Panc1 (cell line): ENCODE measurements at regions not wholly inside any gene's neighbourhood (a gene's known extent, or its start where the extent isn't known, plus 50 kb on each side); places are given as distances from the start of the nearest gene placed in this dataset.

Source experiments
- ATAC-seq: fragments of 200-7000 bp; cut with Tn5 transposase; 2 replicates; pipeline ENCODE4 v1.9.1; 2020; ENCODE audit warnings: mild to moderate bottlenecking, moderate library complexity
- BruUV-seq: library from RNA; stranded (reverse); fragments of 400-500 nt; replicated peaks from 2 replicates; lab custom pipeline; 2021; lab: Mats Ljungman, UMichigan
- CTCF ChIA-PET: fragments of 300-600 bp; sonication (Branson Sonifier 250); formaldehyde crosslinking; loops from one replicate; lab custom pipeline; 2022; ENCODE audit warnings: antibody characterized with exemption; lab: Charles Lee
- POLR2A ChIA-PET: fragments of 300-600 bp; sonication (Branson Sonifier 250); formaldehyde crosslinking; loops from one replicate; lab custom pipeline; 2022; ENCODE audit warnings: antibody characterized with exemption; lab: Charles Lee
- DNase-seq: peaks from one replicate; pipeline ENCODE4 v3.0.0-alpha.2; 2010; ENCODE audit warnings: low read depth, low spot score
- H3K27ac ChIP-seq: 2 replicates; pipeline ENCODE4 v1.5.1; 2011; ENCODE audit warnings: mild to moderate bottlenecking, low read length, inconsistent platforms
- H3K27me3 ChIP-seq: fragments of 200-500 bp; sonication (Bioruptor generic); 2 replicates; pipeline ENCODE4 v1.6.0; 2014; ENCODE audit warnings: low read length, inconsistent platforms; ENCODE audit not compliant: control insufficient read depth, insufficient read depth
- H3K36me3 ChIP-seq: fragments of 200-500 bp; sonication (Bioruptor generic); 2 replicates; pipeline ENCODE4 v1.5.1; 2014; ENCODE audit warnings: inconsistent platforms, mild to moderate bottlenecking, low read length, moderate library complexity; ENCODE audit not compliant: control insufficient read depth, insufficient read depth
- H3K4me1 ChIP-seq: 2 replicates; pipeline ENCODE4 v1.5.1; 2011; ENCODE audit warnings: inconsistent platforms, mild to moderate bottlenecking, low read length, moderate library complexity; ENCODE audit not compliant: control insufficient read depth, insufficient read depth
- H3K4me3 ChIP-seq, 2 experiments: 2 replicates each; pipeline ENCODE4 v1.5.1; 2011 to 2012; ENCODE audit warnings: low read depth in 2 of 2, low read length in 2 of 2, mild to moderate bottlenecking in 2 of 2, inconsistent platforms in 1 of 2, moderate library complexity in 1 of 2
- H3K9me3 ChIP-seq: fragments of 200-500 bp; sonication (Bioruptor generic); 2 replicates; pipeline ENCODE4 v1.5.1; 2014; ENCODE audit warnings: low read depth, mild to moderate bottlenecking, inconsistent platforms, low read length, moderate library complexity; ENCODE audit not compliant: control insufficient read depth, insufficient read depth
- POLR2AphosphoS5 ChIP-seq: IDR thresholded peaks from 2 replicates; pipeline ENCODE4 v1.6.1; 2012; ENCODE audit warnings: mild to moderate bottlenecking, low read depth, low read length, moderate library complexity
- REST ChIP-seq, 2 experiments: IDR thresholded peaks; 2 replicates each; pipeline ENCODE4 v1.6.1; 2011 to 2012; ENCODE audit warnings: low read depth in 2 of 2, control low read depth in 1 of 2, low read length in 1 of 2, mild to moderate bottlenecking in 1 of 2, moderate library complexity in 1 of 2; ENCODE audit not compliant: insufficient read depth in 1 of 2
- SIN3A ChIP-seq: IDR thresholded peaks from 2 replicates; pipeline ENCODE4 v1.6.1; 2012; ENCODE audit warnings: low read depth, mild to moderate bottlenecking, low read length, moderate library complexity, borderline replicate concordance; ENCODE audit not compliant: insufficient read depth
- TCF7L2 ChIP-seq: IDR thresholded peaks from 2 replicates; pipeline ENCODE4 v1.6.1; 2011; ENCODE audit warnings: mild to moderate bottlenecking, low read depth, low read length, inconsistent platforms
- in situ Hi-C: cut with HindIII; loops from 2 replicates; pipeline ENCODE4 v1.10.0; 2016; ENCODE audit warnings: low sequenced_read_pairs, low pct_unique_long_range_greater_than_20kb
- intact Hi-C: fragments of 100-400 bp; cut with micrococcal nuclease; formaldehyde crosslinking; loops from one replicate; pipeline ENCODE4 v1.10.0; 2022; ENCODE audit not compliant: unreplicated experiment
- TF ChIP-seq, protein P1 (sequence below): fragments of 450-650 bp; IDR thresholded peaks from 2 replicates; pipeline ENCODE4 v1.5.1; 2017; ENCODE audit warnings: mild to moderate bottlenecking

GRCh38 chr13:26991508-26992181 lies 180.0 kb downstream of the USP12 start:
- TF ChIP-seq POLR2AphosphoS5, result peak; percentile 55; the same call in 1 of the 2 replicates
- TF ChIP-seq SIN3A, result no peak
- TF ChIP-seq REST (IDR thresholded peaks at IDR 0.05; ENCODE audit: insufficient read depth in 1 of 2, low read depth in 2 of 2, low read length in 1 of 2), result no peak
- TF ChIP-seq TCF7L2, result 0 out of 2 replicates have a peak, but pooled peaks have one; percentile 19
- TF ChIP-seq, protein P1, sequence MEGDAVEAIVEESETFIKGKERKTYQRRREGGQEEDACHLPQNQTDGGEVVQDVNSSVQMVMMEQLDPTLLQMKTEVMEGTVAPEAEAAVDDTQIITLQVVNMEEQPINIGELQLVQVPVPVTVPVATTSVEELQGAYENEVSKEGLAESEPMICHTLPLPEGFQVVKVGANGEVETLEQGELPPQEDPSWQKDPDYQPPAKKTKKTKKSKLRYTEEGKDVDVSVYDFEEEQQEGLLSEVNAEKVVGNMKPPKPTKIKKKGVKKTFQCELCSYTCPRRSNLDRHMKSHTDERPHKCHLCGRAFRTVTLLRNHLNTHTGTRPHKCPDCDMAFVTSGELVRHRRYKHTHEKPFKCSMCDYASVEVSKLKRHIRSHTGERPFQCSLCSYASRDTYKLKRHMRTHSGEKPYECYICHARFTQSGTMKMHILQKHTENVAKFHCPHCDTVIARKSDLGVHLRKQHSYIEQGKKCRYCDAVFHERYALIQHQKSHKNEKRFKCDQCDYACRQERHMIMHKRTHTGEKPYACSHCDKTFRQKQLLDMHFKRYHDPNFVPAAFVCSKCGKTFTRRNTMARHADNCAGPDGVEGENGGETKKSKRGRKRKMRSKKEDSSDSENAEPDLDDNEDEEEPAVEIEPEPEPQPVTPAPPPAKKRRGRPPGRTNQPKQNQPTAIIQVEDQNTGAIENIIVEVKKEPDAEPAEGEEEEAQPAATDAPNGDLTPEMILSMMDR, result no peak
- Histone ChIP-seq H3K36me3 (no peaks in the 10 kb centered on the region), H3K9me3 (peaks cover 4% of the 10 kb centered on the region; the same call in 1 of the 2 replicates), H3K4me1 (peaks cover 74% of the 10 kb centered on the region), H3K27ac (peak overlapping the region; percentile 100), H3K27me3 (no peaks in the 10 kb centered on the region), H3K4me3 (no peak overlapping the region)
- peak; percentile 3; the same call in 1 of the 2 replicates for ATAC-seq
- in situ Hi-C loops, result no loop called here
- no TSS peak for BruUV-seq
- POLR2A ChIA-PET, result interaction anchor here (1.0 kb wide), 1 partner anchor 9 kb away, joined by 3 read pairs; no protein-coding TSS in a partner anchor
- intact Hi-C loops, result no loop called here
- CTCF ChIA-PET, result interaction anchor here (0.6 kb wide), 1 partner anchor 839 kb away, joined by 3 read pairs; no protein-coding TSS in a partner anchor
- DNase-seq, result no peak

- H3K36me3 ChIP-seq, result no peaks in the 10 kb centered on the region
- H3K9me3 ChIP-seq, result no peaks in the 10 kb centered on the region; the same call in 1 of the 2 replicates
- H3K27ac ChIP-seq, result peak overlapping the region; percentile 100
- in situ Hi-C loops, result no loop called here
- ChIA-PET CTCF (no interaction called here), POLR2A (no interaction called here)
- DNase-seq (no peak), ATAC-seq (no peak)
- peaks cover 86% of the 10 kb centered on the region for H3K4me1 ChIP-seq
- TF ChIP-seq TCF7L2, result no peak
- TF ChIP-seq, protein P1, result no peak
- no peak for TF ChIP-seq SIN3A
- no peak for TF ChIP-seq POLR2AphosphoS5
- no peak for TF ChIP-seq REST (IDR thresholded peaks at IDR 0.05; ENCODE audit: insufficient read depth in 1 of 2, low read depth in 2 of 2, low read length in 1 of 2)
- H3K27me3 ChIP-seq, result no peaks in the 10 kb centered on the region
- no TSS peak for BruUV-seq
- intact Hi-C loops, result loop anchor here (5.0 to 10.0 kb wide), 3 partner anchors 55 to 285 kb away; partner anchors contain the start of gene RASL11A
- no peak overlapping the region for H3K4me3 ChIP-seq
These were observed 181.5 kb downstream of the USP12 start for GRCh38 chr13:26989957-26990713.
